GM23338 (cell line): ENCODE measurements at regions not wholly inside any gene's neighbourhood (a gene's known extent, or its start where the extent isn't known, plus 50 kb on each side); places are given as distances from the start of the nearest gene placed in this dataset.

Experiments used
- ATAC-seq: fragments of 200-7000 bp; cut with Tn5 transposase; 3 replicates; pipeline ENCODE4 v1.9.1; 2020
- DNase-seq: peaks from one replicate; pipeline ENCODE4 v3.0.0-alpha.2; 2015; ENCODE audit warnings: low spot score
- H2AFZ ChIP-seq: fragments of 200-600 bp; sonication (generic); 2 replicates; pipeline ENCODE4 v1.8.0; 2016; ENCODE audit warnings: antibody characterized with exemption, mild to moderate bottlenecking, moderate library complexity
- H3F3A ChIP-seq: fragments of 200-600 bp; sonication (generic); replicated peaks from 2 replicates; pipeline ENCODE4 v1.8.0; 2017; ENCODE audit warnings: antibody characterized with exemption, mixed run types, low read depth
- H3K27ac ChIP-seq: fragments of 200-600 bp; sonication (generic); 2 replicates; pipeline ENCODE4 v1.6.1; 2016; ENCODE audit warnings: low read depth
- H3K27me3 ChIP-seq: fragments of 200-600 bp; sonication (generic); 2 replicates; pipeline ENCODE4 v1.8.0; 2016; ENCODE audit warnings: mild to moderate bottlenecking, mixed run types, moderate library complexity; ENCODE audit not compliant: insufficient read depth
- H3K36me3 ChIP-seq: fragments of 200-600 bp; sonication (generic); 2 replicates; pipeline ENCODE4 v1.8.0; 2016; ENCODE audit warnings: mild to moderate bottlenecking; ENCODE audit not compliant: insufficient read depth
- H3K4me1 ChIP-seq: fragments of 200-600 bp; sonication (generic); 2 replicates; pipeline ENCODE4 v1.8.0; 2016; ENCODE audit warnings: mild to moderate bottlenecking, moderate library complexity; ENCODE audit not compliant: insufficient read depth
- H3K4me2 ChIP-seq: fragments of 200-600 bp; sonication (generic); 2 replicates; pipeline ENCODE4 v1.7.1; 2017; ENCODE audit warnings: mixed run types
- H3K4me3 ChIP-seq: fragments of 200-600 bp; sonication (generic); 2 replicates; pipeline ENCODE4 v1.6.1; 2016; ENCODE audit warnings: mixed run types
- H3K79me2 ChIP-seq: fragments of 200-600 bp; sonication (generic); replicated peaks from 2 replicates; pipeline ENCODE4 v1.8.0; 2017; ENCODE audit warnings: mild to moderate bottlenecking; ENCODE audit not compliant: insufficient read depth
- H3K9me2 ChIP-seq: fragments of 200-600 bp; sonication (generic); 2 replicates; pipeline ENCODE4 v1.8.0; 2017; ENCODE audit not compliant: insufficient read depth
- H4K20me1 ChIP-seq: fragments of 200-600 bp; sonication (generic); replicated peaks from 2 replicates; pipeline ENCODE4 v1.8.0; 2017; ENCODE audit warnings: mild to moderate bottlenecking; ENCODE audit not compliant: insufficient read depth
- H3K27ac Mint-ChIP-seq: 2 replicates; pipeline ENCODE4 v1.8.0; 2020; ENCODE audit warnings: inconsistent platforms, mild to moderate bottlenecking, moderate library complexity, mixed read lengths
- H3K27me3 Mint-ChIP-seq: 3 replicates; pipeline ENCODE4 v1.8.0; 2022; ENCODE audit warnings: low read depth, mild to moderate bottlenecking, moderate library complexity, mixed read lengths, inconsistent platforms; ENCODE audit not compliant: insufficient read depth, poor library complexity
- H3K36me3 Mint-ChIP-seq: 3 replicates; pipeline ENCODE4 v1.8.0; 2021; ENCODE audit warnings: low read depth, mild to moderate bottlenecking, inconsistent platforms, moderate library complexity, mixed read lengths
- H3K4me1 Mint-ChIP-seq: 3 replicates; pipeline ENCODE4 v1.8.0; 2020; ENCODE audit warnings: mild to moderate bottlenecking, inconsistent platforms, mixed read lengths
- H3K4me3 Mint-ChIP-seq: 3 replicates; pipeline ENCODE4 v1.8.0; 2021; ENCODE audit warnings: moderate library complexity, mild to moderate bottlenecking, inconsistent platforms, mixed read lengths
- H3K9me3 Mint-ChIP-seq: 3 replicates; pipeline ENCODE4 v1.8.0; 2020; ENCODE audit warnings: moderate library complexity, mild to moderate bottlenecking, inconsistent platforms, mixed read lengths
- EZH2 ChIP-seq: fragments of 200-600 bp; sonication (generic); IDR thresholded peaks from one replicate; pipeline ENCODE4 v1.8.0; 2017; ENCODE audit warnings: antibody characterized with exemption, mild to moderate bottlenecking, low read depth; ENCODE audit not compliant: unreplicated experiment
- EZH2phosphoT487 ChIP-seq: fragments of 200-600 bp; sonication (generic); IDR thresholded peaks from one replicate; pipeline ENCODE4 v1.8.1; 2018; ENCODE audit warnings: antibody characterized with exemption; ENCODE audit not compliant: unreplicated experiment
- ZNF114 ChIP-seq: fragments of 250-450 bp; sonication (Bioruptor Pico); IDR thresholded peaks from 2 replicates; pipeline ENCODE4 v1.5.0; 2020; ENCODE audit warnings: mild to moderate bottlenecking, moderate library complexity
- ZNF331 ChIP-seq: fragments of 250-450 bp; sonication (Bioruptor Pico); IDR thresholded peaks from 2 replicates; pipeline ENCODE4 v1.5.0; 2020; ENCODE audit warnings: low read depth, mild to moderate bottlenecking, moderate library complexity
- ZNF462 ChIP-seq: fragments of 250-450 bp; sonication (Bioruptor Pico); IDR thresholded peaks from 2 replicates; pipeline ENCODE4 v1.5.0; 2020; ENCODE audit warnings: mild to moderate bottlenecking, moderate library complexity

- TF ChIP-seq ZNF462 (CRISPR knock-in tag), result no peak
Observed at GRCh38 chr15:29890336-29891095, 68.2 kb upstream of the TJP1 start (continued).

- no peaks in the 10 kb centered on the region for H3F3A ChIP-seq
- peak overlapping the region; percentile 59 for H3K4me2 ChIP-seq
- peak; percentile 55 for DNase-seq
- H4K20me1 ChIP-seq, result no peaks in the 10 kb centered on the region
- no peaks in the 10 kb centered on the region for H3K79me2 ChIP-seq
- Mint-ChIP-seq H3K27ac (peak overlapping the region; percentile 47), H3K27me3 (peaks cover 10% of the 10 kb centered on the region), H3K36me3 (peaks cover 5% of the 10 kb centered on the region; the same call in 1 of the 3 replicates), H3K4me3 (peak overlapping the region; percentile 26), H3K9me3 (peaks cover 4% of the 10 kb centered on the region; the same call in 1 of the 3 replicates), H3K4me1 (peaks cover 25% of the 10 kb centered on the region)
- ATAC-seq, result peak; percentile 83
- H3K9me2 ChIP-seq, result peaks cover 12% of the 10 kb centered on the region; the same call in 1 of the 2 replicates
- no peak for TF ChIP-seq EZH2phosphoT487
- 0 out of 2 replicates have a peak, but pooled peaks have one; percentile 23 for TF ChIP-seq ZNF114 (CRISPR knock-in tag)
- TF ChIP-seq EZH2, result no peak
- peak; percentile 76 for TF ChIP-seq ZNF462 (CRISPR knock-in tag)
- TF ChIP-seq ZNF331, result no peak
- H2AFZ ChIP-seq, result peak overlapping the region; percentile 11; the same call in 1 of the 2 replicates
- H3K4me3 ChIP-seq, result peak overlapping the region; percentile 8; the same call in 1 of the 2 replicates
- H3K27ac ChIP-seq, result peak overlapping the region; percentile 47
- H3K36me3 ChIP-seq, result no peaks in the 10 kb centered on the region
- H3K27me3 ChIP-seq, result no peaks in the 10 kb centered on the region
- peaks cover 27% of the 10 kb centered on the region for H3K4me1 ChIP-seq
Observed at GRCh38 chr15:29889542-29890329, 67.5 kb upstream of the TJP1 start.
